ENCODE measurements at regions not wholly inside any gene's neighbourhood (a gene's known extent, or its start where the extent isn't known, plus 50 kb on each side); places are given as distances from the start of the nearest gene placed in this dataset.

- Histone ChIP-seq H3K4me1 (no peaks in the 10 kb centered on the region), H3K27ac (no peak overlapping the region), H3K27me3 (no peaks in the 10 kb centered on the region), H3K9me3 (no peaks in the 10 kb centered on the region), H3K4me3 (no peak overlapping the region), H3K36me3 (no peaks in the 10 kb centered on the region)
- TF ChIP-seq CTCF (IDR thresholded peaks at IDR 0.05) = no peak
- no peak for ATAC-seq
- 46% methylated on average over 7 of the region's 7 CpGs for WGBS, 2 donors
- intact Hi-C loops (cut with DNase I) = no loop called here
- no peak for DNase-seq
These were observed 522.5 kb downstream of the ETV1 start for GRCh38 chr7:13466874-13467547.

- Histone ChIP-seq H3K27ac (no peak overlapping the region), H3K4me1 (no peaks in the 10 kb centered on the region), H3K4me3 (no peak overlapping the region), H3K36me3 (no peaks in the 10 kb centered on the region), H3K27me3 (no peaks in the 10 kb centered on the region), H3K9me3 (no peaks in the 10 kb centered on the region)
- 84 to 91% methylated on average over 2 of the region's 2 CpGs for WGBS, 2 donors
- no peak for TF ChIP-seq CTCF (IDR thresholded peaks at IDR 0.05)
- no peak for DNase-seq
- intact Hi-C loops (cut with DNase I) = no loop called here
- no peak for ATAC-seq
These were observed 512.5 kb downstream of the ETV1 start for GRCh38 chr7:13476881-13477444.

- peaks cover 0 to 12% (median 0%) of the 10 kb centered on the region in 11 donors for H3K9me3 ChIP-seq
- no peaks in the 10 kb centered on the region for H3K4me1 ChIP-seq
- DNase-seq (no peak), ATAC-seq (no peak)
- no peaks in the 10 kb centered on the region for H3K27me3 ChIP-seq
- no peak overlapping the region for H3K4me3 ChIP-seq
- intact Hi-C loops (cut with DNase I) = no loop called here
- 88 to 90% methylated on average over 6 of the region's 6 CpGs for WGBS, 2 donors
- H3K36me3 ChIP-seq = no peaks in the 10 kb centered on the region
- no peak for TF ChIP-seq CTCF (IDR thresholded peaks at IDR 0.05)
- no peak overlapping the region for H3K27ac ChIP-seq
These were observed 500.1 kb downstream of the ETV1 start for GRCh38 chr7:13489386-13489785.

GRCh38 chr7:13496976-13497375, 492.5 kb downstream of the ETV1 start:
- DNase-seq (no peak), ATAC-seq (no peak)
- Histone ChIP-seq H3K4me1 (no peaks in the 10 kb centered on the region), H3K9me3 (peaks cover 0 to 7% (median 0%) of the 10 kb centered on the region in 11 donors), H3K27ac (no peak overlapping the region), H3K36me3 (no peaks in the 10 kb centered on the region), H3K4me3 (no peak overlapping the region), H3K27me3 (no peaks in the 10 kb centered on the region)
- intact Hi-C loops (cut with DNase I) = no loop called here
- TF ChIP-seq CTCF (IDR thresholded peaks at IDR 0.05) = no peak

All from heart right ventricle (tissue), 16 donors.